ENCODE measurements at regions not wholly inside any gene's neighbourhood (a gene's known extent, or its start where the extent isn't known, plus 50 kb on each side); places are given as distances from the start of the nearest gene placed in this dataset.

DNA sequence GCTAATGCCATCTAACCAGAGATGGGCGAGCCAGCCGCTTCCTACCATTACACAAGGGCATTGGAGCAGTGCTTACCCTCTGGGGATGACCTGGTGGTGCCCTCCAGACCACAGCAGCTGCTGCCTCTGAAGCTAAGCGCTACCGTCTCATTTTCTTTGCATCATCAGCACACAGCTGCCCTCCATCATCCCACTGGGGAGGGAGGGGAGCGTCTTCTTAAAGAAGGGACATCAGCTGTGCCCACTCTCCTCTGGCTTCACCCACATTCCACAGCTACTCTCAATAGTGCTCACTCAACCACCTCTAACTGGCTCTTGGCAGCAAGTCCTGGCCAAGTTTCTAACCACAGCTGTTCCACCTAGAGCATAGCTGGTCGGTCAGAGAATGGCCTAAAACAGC, 503.4 kb downstream of the NFIB start:
- TF ChIP-seq, protein P1, sequence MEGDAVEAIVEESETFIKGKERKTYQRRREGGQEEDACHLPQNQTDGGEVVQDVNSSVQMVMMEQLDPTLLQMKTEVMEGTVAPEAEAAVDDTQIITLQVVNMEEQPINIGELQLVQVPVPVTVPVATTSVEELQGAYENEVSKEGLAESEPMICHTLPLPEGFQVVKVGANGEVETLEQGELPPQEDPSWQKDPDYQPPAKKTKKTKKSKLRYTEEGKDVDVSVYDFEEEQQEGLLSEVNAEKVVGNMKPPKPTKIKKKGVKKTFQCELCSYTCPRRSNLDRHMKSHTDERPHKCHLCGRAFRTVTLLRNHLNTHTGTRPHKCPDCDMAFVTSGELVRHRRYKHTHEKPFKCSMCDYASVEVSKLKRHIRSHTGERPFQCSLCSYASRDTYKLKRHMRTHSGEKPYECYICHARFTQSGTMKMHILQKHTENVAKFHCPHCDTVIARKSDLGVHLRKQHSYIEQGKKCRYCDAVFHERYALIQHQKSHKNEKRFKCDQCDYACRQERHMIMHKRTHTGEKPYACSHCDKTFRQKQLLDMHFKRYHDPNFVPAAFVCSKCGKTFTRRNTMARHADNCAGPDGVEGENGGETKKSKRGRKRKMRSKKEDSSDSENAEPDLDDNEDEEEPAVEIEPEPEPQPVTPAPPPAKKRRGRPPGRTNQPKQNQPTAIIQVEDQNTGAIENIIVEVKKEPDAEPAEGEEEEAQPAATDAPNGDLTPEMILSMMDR (IDR thresholded peaks at IDR 0.05) = no peak
- TF ChIP-seq POLR2A (IDR thresholded peaks at IDR 0.05) = no peak

Data from thyroid gland (tissue), 4 donors.